Esophagus squamous epithelium (tissue), 5 donors: ENCODE measurements at regions not wholly inside any gene's neighbourhood (a gene's known extent, or its start where the extent isn't known, plus 50 kb on each side); places are given as distances from the start of the nearest gene placed in this dataset.

Source experiments
- DNase-seq: peaks from one replicate; lab custom pipeline; 2025; lab: John Stamatoyannopoulos, UW
- H3K27ac ChIP-seq, 4 donors: fragments of 200-600 bp; sonication (generic); one replicate each; pipeline ENCODE4 v1.5.1; 2016 to 2019; ENCODE audit warnings: mild to moderate bottlenecking in 1 of 4
- H3K27me3 ChIP-seq, 4 donors: fragments of 200-600 bp; sonication (generic); 1 replicate in 3 of 4; 2 replicates in 1 of 4; pipeline versions ENCODE4 v1.5.1 to v1.6.0; 2017 to 2021; ENCODE audit warnings: antibody characterized with exemption in 1 of 4
- H3K36me3 ChIP-seq, 3 donors: fragments of 200-600 bp; sonication (generic); one replicate each; pipeline ENCODE4 v1.5.1; 2016 to 2019
- H3K4me1 ChIP-seq, 3 donors: fragments of 200-600 bp; sonication (generic); one replicate each; pipeline ENCODE4 v1.5.1; 2017 to 2019
- H3K4me3 ChIP-seq, 4 donors: fragments of 200-600 bp; sonication (generic); 1 replicate in 3 of 4; 2 replicates in 1 of 4; pipeline ENCODE4 v1.5.1; 2016 to 2019; ENCODE audit warnings: mild to moderate bottlenecking in 2 of 4, moderate library complexity in 1 of 4
- H3K9me3 ChIP-seq, 3 donors: fragments of 200-600 bp; sonication (generic); one replicate each; pipeline ENCODE4 v1.5.1; 2016 to 2019
- CTCF ChIP-seq, 6 experiments: fragments of 450-650 bp in 4 of 6; fragments of 200-600 bp in 2 of 6; sonication (generic) in 2 of 6; IDR thresholded peaks; one replicate each; pipeline ENCODE4 v1.5.1; 2016 to 2019; ENCODE audit warnings: antibody characterized with exemption in 6 of 6, mild to moderate bottlenecking in 4 of 6, moderate library complexity in 4 of 6
- POLR2A ChIP-seq, 4 donors: fragments of 450-650 bp; IDR thresholded peaks; one replicate each; pipeline ENCODE4 v1.6.1; 2017; ENCODE audit warnings: antibody characterized with exemption in 4 of 4, mild to moderate bottlenecking in 4 of 4, moderate library complexity in 3 of 4
- WGBS, 2 donors: methylation state at CpG; one replicate each; pipeline ENCODE4 v1.1.5; 2018; 5-methylcytosine and 5-hydroxymethylcytosine counted together
- intact Hi-C: fragments of 100-400 bp; cut with DNase I; formaldehyde crosslinking; loops from one replicate; pipeline ENCODE4 v1.15.0; 2022
- donor health status: DM: yes; HTN: yes; CAD: no.

- no peak for DNase-seq
- TF ChIP-seq CTCF (IDR thresholded peaks at IDR 0.05) (no peak), POLR2A (IDR thresholded peaks at IDR 0.05) (no peak)
- Histone ChIP-seq H3K9me3 (no peaks in the 10 kb centered on the region), H3K36me3 (no peaks in the 10 kb centered on the region), H3K4me1 (peaks cover 0 to 12% (median 5%) of the 10 kb centered on the region in 3 donors), H3K27ac (no peak overlapping the region), H3K27me3 (peaks cover 0 to 63% (median 0%) of the 10 kb centered on the region in 4 donors), H3K4me3 (no peak overlapping the region)
- 36 to 56% methylated on average over 7 to 28 of the region's 33 CpGs for WGBS, 2 donors
- intact Hi-C loops: no loop called here
Measured at GRCh38 chr1:165117482-165117881, 239.0 kb downstream of the LMX1A start.

- no peak overlapping the region for H3K27ac ChIP-seq
- DNase-seq: no peak
- WGBS, 2 donors: 23 to 45% methylated on average over 4 to 5 of the region's 6 CpGs
- H3K36me3 ChIP-seq: no peaks in the 10 kb centered on the region
- no peak overlapping the region for H3K4me3 ChIP-seq
- TF ChIP-seq CTCF (IDR thresholded peaks at IDR 0.05): no peak
- no peak for TF ChIP-seq POLR2A (IDR thresholded peaks at IDR 0.05)
- intact Hi-C loops: no loop called here
- H3K27me3 ChIP-seq: peaks cover 0 to 58% (median 0%) of the 10 kb centered on the region in 4 donors
- H3K4me1 ChIP-seq: peaks cover 0 to 12% (median 5%) of the 10 kb centered on the region in 3 donors
- no peaks in the 10 kb centered on the region for H3K9me3 ChIP-seq
Measured at GRCh38 chr1:165116732-165117131, 239.8 kb downstream of the LMX1A start.

- H3K4me1 ChIP-seq: peaks cover 0 to 12% (median 5%) of the 10 kb centered on the region in 3 donors
- H3K36me3 ChIP-seq: no peaks in the 10 kb centered on the region
- no peaks in the 10 kb centered on the region for H3K9me3 ChIP-seq
- no peak overlapping the region for H3K27ac ChIP-seq
- no peak overlapping the region for H3K4me3 ChIP-seq
- WGBS, 2 donors: 24 to 58% methylated on average over 1 of the region's 1 CpG
- intact Hi-C loops: no loop called here
- DNase-seq: no peak
- TF ChIP-seq POLR2A (IDR thresholded peaks at IDR 0.05): no peak
- no peak for TF ChIP-seq CTCF (IDR thresholded peaks at IDR 0.05)
- H3K27me3 ChIP-seq: peaks cover 0 to 58% (median 0%) of the 10 kb centered on the region in 4 donors
Measured at GRCh38 chr1:165116171-165116570, 240.3 kb downstream of the LMX1A start.

- peaks cover 0 to 45% (median 0%) of the 10 kb centered on the region in 4 donors for H3K27me3 ChIP-seq
- intact Hi-C loops: no loop called here
- no peak overlapping the region for H3K27ac ChIP-seq
- DNase-seq: no peak
- H3K4me3 ChIP-seq: no peak overlapping the region
- 80% methylated on average over 6 of the region's 6 CpGs for WGBS, 2 donors
- no peaks in the 10 kb centered on the region for H3K9me3 ChIP-seq
- TF ChIP-seq POLR2A (IDR thresholded peaks at IDR 0.05) (no peak), CTCF (IDR thresholded peaks at IDR 0.05) (no peak)
- H3K36me3 ChIP-seq: no peaks in the 10 kb centered on the region
- H3K4me1 ChIP-seq: peaks cover 0 to 12% (median 5%) of the 10 kb centered on the region in 3 donors
Measured at GRCh38 chr1:165114889-165115285, 241.6 kb downstream of the LMX1A start.

GRCh38 chr1:165114022-165114888 is 242.3 kb downstream of the LMX1A start:
- H3K27ac ChIP-seq: no peak overlapping the region
- no peak for TF ChIP-seq POLR2A (IDR thresholded peaks at IDR 0.05)
- peak in 5 of 6 experiments; percentile 62 to 81 (median 78) for TF ChIP-seq CTCF (IDR thresholded peaks at IDR 0.05)

More at GRCh38 chr1:165114022-165114888, 242.3 kb downstream of the LMX1A start:
- DNase-seq: no peak
- Histone ChIP-seq H3K9me3 (no peaks in the 10 kb centered on the region), H3K36me3 (no peaks in the 10 kb centered on the region), H3K27me3 (peaks cover 0 to 42% (median under 1%) of the 10 kb centered on the region in 4 donors), H3K4me3 (no peak overlapping the region), H3K4me1 (peaks cover 0 to 13% (median 5%) of the 10 kb centered on the region in 3 donors)
- WGBS, 2 donors: 17 to 19% methylated on average over 14 of the region's 14 CpGs
- intact Hi-C loops: no loop called here
